Left hindlimb (tissue), 1 donor: ENCODE measurements at regions not wholly inside any gene's neighbourhood (a gene's known extent, or its start where the extent isn't known, plus 50 kb on each side); places are given as distances from the start of the nearest gene placed in this dataset.

Experiments used
- DNase-seq: peaks from one replicate; pipeline ENCODE4 v3.0.0-alpha.2; 2018

GRCh38 chr20:51091406-51092195 lies 68.7 kb upstream of the KCNG1 start:
- no peak for DNase-seq

DNA sequence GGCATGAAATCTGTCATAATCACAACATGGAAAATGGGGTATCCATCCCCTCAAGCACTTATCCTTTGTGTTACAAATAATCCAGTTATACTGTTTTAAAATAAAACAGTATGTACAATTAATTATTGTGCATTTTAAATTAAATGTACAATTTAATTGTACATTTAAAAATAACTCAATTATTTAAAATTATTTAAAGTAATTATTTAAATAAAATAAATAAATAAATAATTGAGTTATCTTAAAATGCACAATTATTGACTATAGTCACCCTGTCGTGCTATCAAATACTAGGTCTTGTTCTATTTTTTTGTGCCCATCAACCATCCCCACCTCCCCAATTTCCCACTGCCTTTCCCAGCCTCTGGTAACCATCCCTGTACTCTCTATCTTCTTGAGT lies 66.9 kb upstream of the KCNG1 start:
- no peak for DNase-seq

DNA sequence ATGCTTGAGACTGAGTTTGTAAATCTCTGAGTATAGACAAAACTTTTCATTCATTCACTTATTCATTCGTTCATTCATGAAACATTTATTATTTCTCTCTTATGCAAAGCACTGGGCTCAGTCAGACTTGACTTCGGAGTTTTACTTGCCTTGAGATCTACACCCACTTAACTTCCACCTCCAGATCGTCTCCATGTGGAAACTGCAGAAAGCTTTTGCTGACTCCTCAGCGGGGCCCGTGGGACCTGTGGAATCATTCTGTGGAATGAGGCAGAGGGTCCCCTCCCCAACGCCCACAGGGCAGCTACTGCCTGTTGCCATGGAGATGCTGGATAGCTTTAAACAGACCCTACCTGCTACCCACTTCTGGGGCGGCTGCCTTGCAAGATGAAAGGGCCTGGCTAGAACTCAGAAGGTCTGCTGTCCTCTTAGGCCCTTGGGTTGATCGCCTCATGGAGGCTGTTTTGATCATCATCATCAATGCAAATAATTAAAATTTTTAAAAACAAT lies 66.4 kb upstream of the KCNG1 start:
- no peak for DNase-seq

DNA sequence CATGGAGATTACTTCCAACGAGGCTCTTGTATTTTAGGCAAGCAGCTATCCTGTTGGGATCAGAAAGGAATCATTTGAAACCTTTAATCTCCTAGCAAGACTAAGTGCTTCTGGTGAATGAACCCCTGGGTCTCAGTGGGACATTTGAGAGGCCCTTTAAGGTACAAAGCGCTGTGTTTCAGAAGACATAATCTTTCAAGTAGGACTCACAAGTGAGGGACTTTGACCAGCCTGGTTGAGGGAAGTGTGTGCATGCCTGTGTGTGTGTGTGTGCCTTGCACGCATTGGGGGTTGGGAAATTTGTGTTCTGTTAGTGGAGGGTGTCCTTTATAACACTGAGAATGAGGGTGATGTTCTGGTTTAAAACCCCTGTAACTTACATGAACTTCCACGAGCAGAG lies 64.4 kb upstream of the KCNG1 start:
- DNase-seq = no peak

- DNase-seq = no peak
Measured at GRCh38 chr20:51085769-51086168, 62.9 kb upstream of the KCNG1 start.

- DNase-seq = no peak
Measured at GRCh38 chr20:51084593-51085377, 61.9 kb upstream of the KCNG1 start.

DNA sequence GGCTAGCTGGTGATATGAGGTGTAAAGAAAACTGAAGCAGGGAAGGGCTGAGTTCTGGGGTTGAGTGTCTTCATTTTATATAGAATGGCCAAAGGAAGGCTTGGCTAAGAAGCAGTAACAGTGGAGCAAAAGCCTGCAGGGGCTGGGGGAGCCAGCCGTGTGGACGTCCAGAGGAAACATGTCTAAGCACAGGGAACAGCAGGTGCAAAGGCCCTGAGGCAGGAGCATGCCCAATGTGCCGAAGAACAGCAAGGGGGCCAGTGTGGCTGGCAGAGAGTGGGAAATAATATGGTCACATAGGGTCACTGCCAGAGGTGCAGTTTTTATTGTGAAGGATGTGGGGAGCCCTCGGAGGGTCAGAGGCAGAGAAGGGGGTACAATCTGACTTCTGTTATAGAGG lies 60.5 kb upstream of the KCNG1 start:
- no peak for DNase-seq

- no peak for DNase-seq
Measured at GRCh38 chr20:51082988-51083387, 60.1 kb upstream of the KCNG1 start.

- no peak for DNase-seq
Measured at GRCh38 chr20:51080516-51080915, 57.6 kb upstream of the KCNG1 start.

DNA sequence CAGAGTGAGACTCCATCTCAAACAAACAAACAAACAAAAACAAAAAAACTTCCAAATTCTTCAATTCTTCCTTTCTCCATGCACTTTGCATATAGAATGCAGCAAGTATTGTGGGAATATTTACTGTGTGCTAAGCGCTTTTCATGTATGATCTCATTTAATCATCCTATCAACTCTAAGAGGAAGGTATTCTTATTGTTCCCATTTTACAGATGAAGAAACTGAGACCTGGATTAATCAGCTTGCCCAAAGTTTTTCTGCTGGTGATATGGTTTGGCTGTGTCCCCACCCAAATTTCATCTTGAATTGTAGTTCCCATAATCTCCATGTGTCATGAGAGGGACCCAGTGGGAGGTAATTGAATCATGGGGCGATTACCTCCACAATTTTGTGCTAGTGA lies 56.6 kb upstream of the KCNG1 start:
- DNase-seq = no peak

DNA sequence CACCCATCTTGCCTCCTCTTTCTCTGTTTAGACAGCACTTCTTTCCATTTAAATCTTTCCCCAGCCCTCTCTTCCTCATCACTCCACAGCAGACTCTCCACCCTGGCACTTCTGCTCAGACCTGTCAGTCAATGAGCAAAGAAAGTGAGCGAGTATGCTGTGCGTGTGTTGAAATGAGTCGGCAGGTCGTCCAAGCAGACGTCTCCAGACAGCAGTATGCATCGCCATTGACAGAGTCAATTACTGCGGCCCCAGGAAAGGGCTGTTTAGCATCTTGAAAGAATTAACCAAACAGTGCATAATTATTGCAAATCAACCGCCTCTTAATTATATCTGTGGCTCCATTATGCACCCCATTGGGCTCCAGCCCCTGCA lies 54.8 kb upstream of the KCNG1 start:
- no peak for DNase-seq

DNA sequence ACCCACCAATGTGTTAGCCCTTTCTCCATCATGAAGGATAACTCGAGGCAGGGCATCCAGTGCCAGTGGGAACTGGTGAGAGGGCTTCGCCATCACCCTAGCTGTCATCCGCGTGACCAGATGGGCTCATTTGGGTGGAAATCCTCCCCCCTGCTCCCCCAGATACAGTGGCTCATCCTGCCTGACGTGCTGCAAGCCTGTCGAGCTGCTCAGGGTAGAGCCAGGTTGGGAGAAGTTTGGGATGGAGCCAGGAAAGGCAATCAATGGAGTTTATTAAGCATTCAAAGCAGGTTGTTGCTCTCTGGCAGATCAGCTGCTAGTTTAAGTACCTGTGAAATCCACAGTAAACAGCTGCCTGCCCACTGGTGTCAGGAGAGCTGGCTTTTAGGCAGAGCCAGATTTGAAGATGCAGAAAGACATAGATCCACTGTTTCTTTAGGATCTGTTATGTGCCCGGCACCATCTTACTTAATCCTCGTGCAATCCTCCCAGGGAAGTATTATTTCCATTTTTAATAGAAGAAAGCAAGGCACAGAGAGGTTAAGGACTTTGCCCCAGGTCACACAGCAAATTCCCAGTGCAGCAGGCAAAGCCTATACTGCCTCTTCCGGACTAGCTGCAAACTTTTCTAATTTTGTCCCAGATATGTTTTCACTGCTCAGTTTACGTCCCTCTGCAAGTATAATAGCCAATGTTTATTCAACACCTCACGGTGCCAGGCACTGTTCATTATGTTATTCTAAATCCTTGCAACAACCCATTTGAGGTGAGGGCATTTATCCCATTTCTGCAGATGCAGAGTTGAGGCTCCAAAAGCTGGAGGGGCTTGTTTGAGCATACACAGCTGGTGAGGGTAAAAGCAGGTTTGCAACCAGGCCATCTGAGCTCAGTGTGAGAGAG lies 54.1 kb upstream of the KCNG1 start:
- no peak for DNase-seq

GRCh38 chr20:51074062-51074461 lies 51.2 kb upstream of the KCNG1 start:
- no peak for DNase-seq
